ENCODE measurements at regions not wholly inside any gene's neighbourhood (a gene's known extent, or its start where the extent isn't known, plus 50 kb on each side); places are given as distances from the start of the nearest gene placed in this dataset.

GRCh38 chr20:52025938-52026337 is 165.6 kb downstream of the ZFP64 start:
- no peak for TF ChIP-seq CTCF (IDR thresholded peaks at IDR 0.05)
- Histone ChIP-seq H3K27me3 (replicated peaks; ENCODE audit: insufficient read depth) (no peaks in the 10 kb centered on the region), H3K4me1 (ENCODE audit: control insufficient read depth in 1 of 2, low read depth in 2 of 2) (no peaks in the 10 kb centered on the region), H3K9me3 (no peaks in the 10 kb centered on the region), H3K4me3 (no peak overlapping the region), H3K27ac (no peak overlapping the region), H3K36me3 (no peaks in the 10 kb centered on the region)
- ATAC-seq (ENCODE audit: insufficient number of reproducible peaks, low FRiP score, low read depth) (no peak), DNase-seq (ENCODE audit: low spot score) (no peak)

GRCh38 chr20:52019313-52019712 is 172.3 kb downstream of the ZFP64 start:
- no peak for DNase-seq (ENCODE audit: low spot score)
- no peaks in the 10 kb centered on the region for H3K27me3 ChIP-seq (replicated peaks; ENCODE audit: insufficient read depth)
- no peak overlapping the region for H3K4me3 ChIP-seq

GRCh38 chr20:52017669-52018317 is 173.8 kb downstream of the ZFP64 start:
- H3K27ac ChIP-seq: no peak overlapping the region
- H3K9me3 ChIP-seq: no peaks in the 10 kb centered on the region
- H3K4me3 ChIP-seq: no peak overlapping the region
- no peaks in the 10 kb centered on the region for H3K27me3 ChIP-seq (replicated peaks; ENCODE audit: insufficient read depth)
- DNase-seq (ENCODE audit: low spot score): no peak
- H3K36me3 ChIP-seq: no peaks in the 10 kb centered on the region
- no peak for ATAC-seq (ENCODE audit: insufficient number of reproducible peaks, low FRiP score, low read depth)
- TF ChIP-seq CTCF (IDR thresholded peaks at IDR 0.05): no peak
- H3K4me1 ChIP-seq (ENCODE audit: control insufficient read depth in 1 of 2, low read depth in 2 of 2): no peaks in the 10 kb centered on the region

More at GRCh38 chr20:52019313-52019712, 172.3 kb downstream of the ZFP64 start:
- no peak for ATAC-seq (ENCODE audit: insufficient number of reproducible peaks, low FRiP score, low read depth)
- H3K36me3 ChIP-seq: no peaks in the 10 kb centered on the region
- H3K27ac ChIP-seq: no peak overlapping the region
- TF ChIP-seq CTCF (IDR thresholded peaks at IDR 0.05): no peak
- H3K9me3 ChIP-seq: no peaks in the 10 kb centered on the region
- no peaks in the 10 kb centered on the region for H3K4me1 ChIP-seq (ENCODE audit: control insufficient read depth in 1 of 2, low read depth in 2 of 2)

- Histone ChIP-seq H3K9me3 (no peaks in the 10 kb centered on the region), H3K27ac (no peak overlapping the region), H3K4me3 (no peak overlapping the region), H3K36me3 (no peaks in the 10 kb centered on the region), H3K4me1 (ENCODE audit: control insufficient read depth in 1 of 2, low read depth in 2 of 2) (no peaks in the 10 kb centered on the region), H3K27me3 (replicated peaks; ENCODE audit: insufficient read depth) (no peaks in the 10 kb centered on the region)
- ATAC-seq (ENCODE audit: insufficient number of reproducible peaks, low FRiP score, low read depth) (no peak), DNase-seq (ENCODE audit: low spot score) (no peak)
- TF ChIP-seq CTCF (IDR thresholded peaks at IDR 0.05): no peak
Measured at GRCh38 chr20:52016022-52016421, 175.6 kb downstream of the ZFP64 start.

GRCh38 chr20:52015155-52015554 is 176.4 kb downstream of the ZFP64 start:
- Histone ChIP-seq H3K27ac (no peak overlapping the region), H3K36me3 (no peaks in the 10 kb centered on the region), H3K9me3 (no peaks in the 10 kb centered on the region), H3K27me3 (replicated peaks; ENCODE audit: insufficient read depth) (no peaks in the 10 kb centered on the region), H3K4me1 (ENCODE audit: control insufficient read depth in 1 of 2, low read depth in 2 of 2) (no peaks in the 10 kb centered on the region), H3K4me3 (no peak overlapping the region)
- no peak for ATAC-seq (ENCODE audit: insufficient number of reproducible peaks, low FRiP score, low read depth)
- no peak for DNase-seq (ENCODE audit: low spot score)
- TF ChIP-seq CTCF (IDR thresholded peaks at IDR 0.05): no peak

Measured in thoracic aorta (tissue), 2 donors.